IPS-NIHi11 (cell line): ENCODE measurements at regions not wholly inside any gene's neighbourhood (a gene's known extent, or its start where the extent isn't known, plus 50 kb on each side); places are given as distances from the start of the nearest gene placed in this dataset.
A peak's percentile ranks its signal among the peaks of the same experiment; 100 is the strongest.
"Not testable (repeated sequence)": the region's sequence is repeated elsewhere in the genome, so short reads cannot be mapped to it uniquely, and the experiment has no call there.

Experiments
- DNase-seq: peaks from one replicate; pipeline ENCODE4 v3.0.0; 2012; ENCODE audit warnings: mixed read lengths, low spot score

DNA sequence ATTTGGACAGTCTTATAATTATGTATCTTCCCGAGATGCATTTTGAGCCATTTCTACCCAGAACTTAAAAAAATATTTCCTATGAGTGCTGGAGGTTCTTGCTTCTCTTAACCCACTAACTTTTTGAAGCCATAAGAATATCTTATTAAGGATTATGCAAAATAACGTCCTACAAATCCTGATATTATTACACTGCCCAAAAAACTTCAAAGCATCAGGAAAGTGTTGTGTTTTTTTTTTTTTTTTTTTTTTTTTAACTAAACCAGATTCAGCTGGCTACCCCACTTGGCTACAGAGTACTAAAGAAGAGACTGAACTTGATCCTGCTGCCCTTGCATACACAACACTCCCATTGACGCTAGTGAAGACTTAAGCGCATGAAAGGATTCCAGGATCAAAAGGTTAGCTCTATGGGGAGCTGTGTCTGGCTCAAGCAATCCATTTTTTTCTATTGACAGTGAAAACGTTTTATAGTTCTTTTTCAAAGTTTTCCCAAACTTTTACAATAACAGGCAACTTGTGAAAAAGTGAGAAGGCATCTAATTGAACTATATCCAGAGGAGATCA, 141.4 kb downstream of the KCNRG start:
- peak; percentile 36 for DNase-seq

DNA sequence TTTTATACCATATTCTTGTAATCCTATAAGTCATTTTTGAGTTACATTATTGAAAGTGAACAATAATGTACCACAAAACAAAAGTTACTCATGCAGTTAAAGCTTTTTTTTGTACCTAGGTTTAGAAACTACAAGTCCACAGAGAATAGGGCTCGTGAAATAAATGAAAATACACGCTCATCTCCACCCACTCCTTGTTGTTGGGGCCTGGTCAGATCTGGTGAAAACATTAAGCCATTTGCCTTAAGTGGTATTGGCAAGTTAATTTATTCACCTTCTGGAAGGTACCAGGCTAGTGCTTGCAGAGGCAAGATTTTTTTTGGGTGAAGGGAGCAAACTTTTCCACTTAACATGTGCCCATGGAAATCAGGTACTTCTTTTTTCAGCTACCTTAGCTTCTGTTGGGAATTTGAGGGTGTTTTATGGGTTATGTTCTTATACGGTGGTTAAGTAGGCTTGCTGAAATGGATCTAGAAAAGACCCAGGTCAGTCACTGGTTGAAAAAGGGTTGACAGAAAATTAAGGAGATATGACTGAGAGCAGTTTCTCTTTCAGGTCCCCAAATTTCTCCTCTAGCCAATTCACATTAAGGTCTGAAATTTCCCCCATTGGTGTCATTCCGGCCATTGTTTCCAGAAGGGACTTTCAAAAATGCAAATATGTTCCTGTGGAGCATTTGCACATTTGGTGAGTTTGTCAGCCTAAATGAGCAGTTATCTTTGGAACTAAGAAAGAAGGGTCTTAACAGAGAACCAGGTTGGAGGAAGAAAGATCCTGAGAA, 143.3 kb downstream of the KCNRG start:
- no peak for DNase-seq

DNA sequence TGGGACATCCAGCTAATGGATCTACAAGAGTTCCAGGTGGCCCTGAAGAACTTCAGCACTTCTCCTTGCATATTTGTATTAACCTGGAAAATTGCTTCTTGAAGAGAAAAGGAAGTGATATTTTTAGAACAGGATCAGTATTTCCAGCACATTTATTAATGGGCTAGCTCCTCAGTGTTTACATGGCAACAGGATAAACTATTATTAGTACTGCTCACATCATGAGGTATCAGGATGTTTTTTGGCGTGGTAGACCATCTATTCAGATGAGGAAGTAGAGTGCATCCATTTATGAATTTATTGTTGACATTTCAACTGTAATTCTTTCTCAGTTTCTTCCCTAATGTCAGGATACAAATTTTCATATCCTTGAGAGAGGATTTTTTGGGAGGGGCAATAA, 144.4 kb downstream of the KCNRG start:
- no peak for DNase-seq

DNA sequence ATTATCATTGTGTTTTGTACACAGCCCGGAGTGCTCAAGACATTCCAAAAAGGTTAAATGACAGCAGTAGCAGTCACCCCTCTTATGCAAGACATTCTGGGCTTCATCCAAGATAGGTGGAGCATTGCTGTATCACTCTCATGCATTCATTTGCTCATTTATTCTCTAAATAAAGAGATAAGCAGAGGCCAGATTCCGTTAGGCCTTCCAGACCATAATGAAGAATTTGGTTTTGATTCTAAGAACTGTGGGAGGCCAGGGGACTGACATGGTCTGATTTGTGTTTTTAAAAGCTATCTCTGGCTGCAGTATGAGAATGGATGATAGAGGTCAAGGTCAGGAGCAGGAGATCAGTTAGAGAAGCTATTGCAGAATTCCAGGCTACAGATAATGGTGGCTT, 145.8 kb downstream of the KCNRG start:
- no peak for DNase-seq

DNA sequence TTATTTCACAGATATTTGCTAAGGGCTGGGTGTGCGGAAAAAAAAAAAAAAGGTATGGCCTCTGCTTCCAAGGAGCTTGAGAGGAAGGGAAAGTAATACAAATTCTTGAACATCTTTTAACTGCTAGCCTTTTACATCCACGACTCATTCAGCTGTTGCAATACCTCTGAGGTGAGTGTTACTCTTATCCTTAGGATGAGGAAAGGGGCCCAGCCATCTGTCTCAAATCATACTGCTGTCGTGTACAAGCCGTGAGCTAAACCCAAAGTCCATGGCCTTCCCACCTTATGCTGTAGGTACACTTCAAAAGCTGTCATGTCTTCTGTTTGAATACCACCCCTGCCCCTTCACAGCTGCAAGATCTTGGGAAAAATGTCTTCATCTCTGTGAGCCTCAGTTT, 146.8 kb downstream of the KCNRG start:
- no peak for DNase-seq

DNA sequence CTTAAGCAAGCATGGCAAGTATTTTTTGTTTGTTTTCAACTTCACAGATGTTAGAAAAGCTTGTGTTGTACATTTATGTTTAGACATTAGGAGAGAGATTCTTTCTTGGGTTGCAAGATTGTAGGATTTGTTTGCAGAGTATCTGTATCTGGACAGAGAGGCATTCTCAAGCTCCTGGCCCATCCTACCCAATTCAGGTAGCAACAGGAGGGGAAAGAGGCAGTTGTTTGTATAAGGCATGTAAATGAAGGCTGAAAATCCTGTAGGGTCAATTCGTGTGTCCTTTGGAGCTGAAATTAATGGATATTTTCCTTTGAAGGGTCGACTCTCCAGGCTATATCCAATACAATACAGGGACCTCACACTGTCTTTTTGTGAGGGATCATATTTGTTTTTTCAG, 147.3 kb downstream of the KCNRG start:
- DNase-seq, result no peak

DNA sequence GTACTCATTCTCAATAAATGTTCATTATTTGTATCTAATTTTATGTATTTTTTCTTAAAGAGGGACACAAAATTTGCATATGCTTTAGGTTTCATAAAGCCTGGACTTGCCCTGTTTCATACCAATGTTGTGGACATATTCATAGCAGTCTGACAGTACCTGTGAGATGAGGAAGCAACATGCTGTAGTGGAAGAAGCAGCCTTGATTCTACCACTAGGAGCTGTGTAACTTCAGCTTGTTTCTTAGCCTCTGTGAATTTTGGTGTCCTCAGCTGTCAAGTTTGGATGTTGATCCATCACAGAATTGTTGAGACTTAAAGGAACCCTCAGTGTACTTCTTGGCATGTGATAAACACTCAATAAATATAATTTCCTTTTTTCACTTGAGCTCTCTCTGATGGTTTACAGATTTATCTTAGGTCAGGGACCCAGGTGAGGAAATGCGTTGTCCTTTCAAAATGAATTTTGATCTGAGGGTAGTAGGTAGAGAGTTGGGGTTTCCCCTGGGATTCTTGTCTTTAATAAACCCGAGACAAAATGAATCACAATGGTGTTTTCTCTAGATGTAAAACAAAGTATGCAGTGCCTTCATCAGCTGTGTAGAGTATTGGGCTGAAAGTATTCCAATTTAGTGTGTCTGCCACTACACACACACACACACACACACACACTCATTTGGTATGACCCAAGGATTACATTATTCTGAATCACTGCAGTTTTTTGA, 152.1 kb downstream of the KCNRG start:
- DNase-seq, result no peak

DNA sequence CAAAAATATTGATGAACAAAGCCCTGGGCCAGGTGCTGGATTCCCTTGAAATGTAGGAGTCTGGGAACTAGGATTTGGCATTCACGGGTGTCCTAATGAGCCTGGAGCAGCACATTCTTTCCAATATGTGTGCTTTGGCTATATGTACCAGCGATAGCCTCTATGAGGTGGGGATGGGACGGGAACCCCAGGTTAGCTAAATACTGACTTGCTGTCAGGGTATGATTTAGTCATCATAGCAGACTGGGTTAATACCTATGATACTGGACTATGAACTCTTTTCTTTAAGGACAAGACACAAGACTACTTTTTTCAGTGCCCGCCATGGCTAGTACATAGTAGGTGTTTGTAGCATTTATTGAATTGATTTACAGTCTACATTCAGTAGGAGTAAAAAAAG, 152.7 kb downstream of the KCNRG start:
- DNase-seq, result no peak

DNA sequence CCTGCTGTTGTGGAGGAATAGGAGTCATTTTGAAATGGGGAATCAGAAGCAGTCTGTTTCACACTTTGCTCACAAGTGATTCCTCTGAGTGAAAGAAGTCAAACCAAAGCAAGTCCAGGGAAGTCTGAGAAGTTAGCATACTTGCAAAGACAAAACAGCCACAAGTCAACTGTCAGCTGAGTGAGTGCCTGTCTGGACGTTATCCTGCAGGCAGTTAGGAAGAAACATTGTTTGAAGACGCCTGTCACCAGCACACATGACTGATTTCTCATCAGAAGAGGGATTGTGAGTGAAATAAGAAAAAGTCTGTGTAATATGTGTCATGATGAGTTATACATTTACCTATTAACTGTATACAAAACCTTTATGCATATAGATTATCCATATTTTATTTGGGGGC, 153.5 kb downstream of the KCNRG start:
- DNase-seq, result no peak

DNA sequence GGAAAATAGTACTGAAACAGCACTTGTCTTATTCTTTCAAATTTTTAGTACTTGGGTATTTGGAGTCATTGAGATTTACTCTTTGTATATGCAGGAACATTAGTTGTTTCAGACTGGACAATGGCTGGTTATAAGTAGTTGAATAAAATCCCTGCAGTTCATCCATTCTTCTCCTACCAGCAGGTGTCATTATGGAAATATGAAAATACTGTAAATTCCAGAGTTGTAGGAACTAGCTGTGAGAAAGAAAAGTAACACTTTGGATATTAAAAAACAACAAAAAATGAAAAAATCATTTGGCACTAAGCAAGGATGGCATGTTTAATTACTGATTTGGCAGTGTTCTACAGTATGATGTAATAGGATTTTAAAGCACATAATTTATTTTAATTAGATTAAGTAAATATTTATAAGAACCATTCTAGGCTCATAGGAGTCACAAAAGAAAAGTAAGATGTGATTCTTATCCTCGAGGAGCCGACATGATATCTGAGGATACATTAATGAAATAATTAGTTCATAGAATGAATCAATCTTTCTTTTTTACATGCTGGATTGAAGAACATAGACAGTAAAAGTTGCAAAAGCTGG, 155.3 kb downstream of the KCNRG start:
- DNase-seq, result no peak

DNA sequence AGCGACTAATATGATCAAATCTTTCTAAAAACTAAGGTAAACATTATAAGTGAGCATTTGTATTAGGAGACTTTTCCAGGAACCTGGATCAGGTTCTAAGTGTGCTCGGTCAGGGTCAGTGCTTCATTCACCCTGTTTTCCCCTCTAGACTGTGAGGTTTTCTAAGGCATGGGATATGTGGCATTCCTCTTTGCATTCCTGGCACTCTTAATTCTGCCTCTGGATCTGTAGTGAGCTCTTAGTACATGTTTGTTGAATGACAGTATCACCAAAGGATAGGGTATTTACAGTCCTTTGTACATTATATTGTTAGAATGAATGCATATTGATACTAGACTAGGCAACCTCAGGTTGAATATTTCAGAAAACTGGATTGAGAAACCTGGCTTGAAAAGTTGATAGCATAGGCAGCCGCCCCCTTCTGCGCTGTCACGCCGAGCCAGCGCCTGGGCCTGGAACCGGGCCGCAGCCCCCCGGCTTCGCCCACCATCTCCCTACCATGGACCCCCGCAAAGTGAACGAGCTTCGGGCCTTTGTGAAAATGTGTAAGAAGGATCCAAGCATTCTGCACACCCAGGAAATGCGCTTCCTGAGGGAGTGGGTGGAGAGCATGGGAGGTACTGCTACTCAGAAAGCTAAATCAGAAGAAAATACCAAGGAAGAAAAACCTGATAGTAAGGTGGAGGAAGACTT, 156.5 kb downstream of the KCNRG start:
- no peak for DNase-seq

DNA sequence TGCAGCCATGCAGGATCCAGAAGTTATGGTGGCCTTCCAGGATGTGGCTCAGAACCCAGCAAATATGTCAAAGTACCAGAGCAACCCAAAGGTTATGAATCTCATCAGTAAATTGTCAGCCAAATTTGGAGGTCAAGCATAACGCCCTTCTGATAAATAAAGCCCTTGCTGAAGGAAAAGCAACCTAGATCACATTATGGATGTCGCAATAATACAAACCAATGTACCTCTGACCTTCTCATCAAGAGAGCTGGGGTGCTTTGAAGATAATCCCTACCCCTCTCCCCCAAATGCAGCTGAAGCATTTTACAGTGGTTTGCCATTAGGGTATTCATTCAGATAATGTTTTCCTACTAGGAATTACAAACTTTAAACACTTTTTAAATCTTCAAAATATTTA, 157.8 kb downstream of the KCNRG start:
- DNase-seq, result not testable (repeated sequence)

DNA sequence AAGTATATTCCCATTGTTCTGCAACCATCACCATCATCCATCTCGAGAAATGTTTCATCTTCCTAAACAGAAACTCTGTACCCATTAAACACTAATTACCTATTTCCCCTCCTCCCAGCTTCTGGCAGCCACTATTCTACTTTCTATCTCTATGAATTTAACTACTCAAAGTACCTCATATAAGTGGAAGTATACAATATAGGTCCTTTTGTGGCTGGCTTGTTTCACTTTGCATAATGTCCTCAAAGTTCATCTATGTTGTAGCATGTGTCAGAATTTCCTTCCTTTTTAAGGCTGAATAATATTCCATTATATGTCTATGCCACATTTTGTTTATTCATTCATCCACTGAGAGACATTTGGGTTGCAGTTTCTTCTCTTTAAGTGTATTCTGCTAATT, 159.4 kb downstream of the KCNRG start:
- DNase-seq, result no peak

DNA sequence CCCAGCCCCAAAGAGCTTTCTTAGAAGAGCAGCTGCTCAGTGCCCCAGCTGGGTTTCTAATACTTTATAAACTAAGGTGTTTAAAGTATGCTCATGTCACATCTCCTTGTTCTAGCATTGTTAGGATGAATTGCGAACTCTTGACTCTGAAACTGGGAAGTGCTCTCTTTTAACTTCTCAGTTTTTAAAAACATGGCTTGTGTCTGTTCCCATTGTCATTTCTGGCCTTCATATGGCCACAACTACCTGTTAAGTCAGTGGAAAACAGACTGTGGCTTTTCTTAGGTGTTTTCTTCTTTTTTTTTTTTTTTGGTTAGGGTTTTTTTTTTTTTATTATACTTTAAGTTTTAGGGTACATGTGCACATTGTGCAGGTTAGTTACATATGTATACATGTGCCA, 164.7 kb downstream of the KCNRG start:
- no peak for DNase-seq

DNA sequence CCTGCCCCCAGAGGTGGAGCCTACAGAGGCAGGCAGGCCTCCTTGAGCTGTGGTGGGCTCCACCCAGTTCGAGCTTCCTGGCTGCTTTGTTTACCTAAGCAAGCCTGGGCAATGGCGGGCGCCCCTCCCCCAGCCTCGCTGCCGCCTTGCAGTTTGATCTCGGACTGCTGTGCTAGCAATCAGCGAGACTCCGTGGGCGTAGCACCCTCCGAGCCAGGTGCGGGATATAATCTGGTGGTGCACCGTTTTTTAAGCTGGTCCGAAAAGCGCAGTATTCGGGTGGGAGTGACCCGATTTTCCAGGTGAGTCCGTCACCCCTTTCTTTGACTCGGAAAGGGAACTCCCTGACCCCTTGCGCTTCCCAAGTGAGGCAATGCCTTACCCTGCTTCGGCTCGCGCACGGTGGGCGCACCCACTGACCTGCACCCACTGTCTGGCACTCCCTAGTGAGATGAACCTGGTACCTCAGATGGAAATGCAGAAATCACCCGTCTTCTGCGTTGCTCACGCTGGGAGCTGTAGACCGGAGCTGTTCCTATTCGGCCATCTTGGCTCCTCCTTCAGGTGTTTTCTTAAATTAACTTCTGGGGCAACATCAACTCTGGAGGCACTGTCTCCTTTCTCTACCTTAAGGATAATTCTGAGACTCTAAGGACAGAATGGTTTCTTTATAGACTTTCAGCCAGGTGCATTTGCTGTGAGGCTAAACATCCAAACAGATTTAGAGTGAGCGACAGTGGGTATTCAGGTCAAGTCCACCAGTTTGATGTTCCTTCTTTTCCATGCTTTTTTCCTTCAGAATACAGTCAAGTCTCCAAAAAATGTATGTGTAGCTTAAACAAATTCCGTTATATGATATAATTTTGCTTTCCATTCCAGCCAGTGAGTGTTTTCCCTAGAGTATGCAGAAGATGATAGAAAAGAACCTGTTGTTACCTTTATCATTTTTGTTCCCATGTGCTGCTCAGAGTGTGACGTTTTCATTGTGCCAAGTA, 170.8 kb downstream of the KCNRG start:
- DNase-seq, result not testable (repeated sequence)

DNA sequence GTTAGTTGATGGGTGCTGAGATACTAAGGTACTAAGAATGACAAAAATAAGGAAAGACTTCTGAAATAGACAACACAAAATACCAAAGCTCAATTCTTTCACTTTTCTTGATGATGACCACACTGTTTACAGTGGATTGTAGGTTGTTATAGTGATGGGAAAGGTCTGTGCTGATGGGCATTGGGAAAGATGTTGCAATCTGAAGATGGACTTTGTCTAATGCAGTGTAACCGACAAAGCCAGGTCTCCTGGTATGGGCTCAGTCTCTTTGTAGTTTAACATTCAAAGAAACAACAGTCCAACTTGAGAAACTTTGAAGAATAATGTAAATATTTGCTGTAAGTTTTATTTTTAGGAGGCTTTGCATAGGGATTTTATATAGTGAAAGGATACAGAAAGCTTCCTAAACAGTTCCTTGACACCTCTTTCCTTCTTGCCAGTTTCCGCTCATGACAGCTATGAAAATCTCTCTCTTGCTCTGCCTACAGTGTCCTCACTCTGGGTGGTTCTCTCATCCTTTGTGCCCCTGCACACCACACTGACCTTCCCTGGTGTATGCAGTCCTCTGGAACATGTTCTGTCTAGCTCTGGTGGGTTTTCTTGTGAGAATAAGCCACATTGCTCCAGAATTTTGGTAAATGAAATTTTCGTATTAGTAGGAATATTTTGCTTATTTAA, 172.2 kb downstream of the KCNRG start:
- no peak for DNase-seq

DNA sequence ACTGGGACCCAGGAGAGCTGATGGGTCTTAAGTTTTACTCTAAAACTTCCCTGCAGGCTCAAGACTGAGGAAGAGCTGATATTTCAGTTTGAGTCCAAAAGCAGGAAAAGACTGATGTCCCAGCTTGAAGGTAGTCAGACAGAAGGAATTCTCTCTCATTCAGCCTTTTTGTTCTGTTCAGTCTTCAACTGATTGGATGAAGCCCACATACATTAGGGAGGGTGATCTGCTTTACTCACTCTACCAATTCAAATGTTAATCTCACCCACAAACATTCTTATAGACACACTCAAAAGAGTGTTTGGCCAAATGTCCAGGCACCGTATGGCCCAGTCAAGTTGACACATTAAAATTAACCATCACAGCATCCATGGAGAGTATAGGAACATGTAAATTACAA, 173.5 kb downstream of the KCNRG start:
- no peak for DNase-seq

DNA sequence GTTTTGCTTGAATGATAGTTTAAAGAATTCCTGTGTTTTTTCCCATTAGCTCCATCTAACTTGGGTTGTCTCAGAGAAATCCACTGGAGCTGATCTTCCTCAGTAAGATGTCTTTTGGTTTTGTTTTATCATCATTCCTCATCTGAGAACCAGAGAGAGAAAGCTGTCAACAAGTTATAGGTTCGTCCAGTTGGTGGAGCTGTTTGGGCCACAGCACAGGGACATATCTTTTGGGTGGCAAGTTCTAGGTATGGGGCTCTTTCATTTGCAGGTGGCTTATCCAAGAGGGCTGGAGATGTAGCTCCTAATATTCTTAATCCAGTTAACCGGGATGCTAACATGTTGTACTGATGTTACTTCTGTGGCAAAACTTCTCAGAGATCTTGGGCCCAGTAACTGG, 174.2 kb downstream of the KCNRG start:
- DNase-seq, result no peak

DNA sequence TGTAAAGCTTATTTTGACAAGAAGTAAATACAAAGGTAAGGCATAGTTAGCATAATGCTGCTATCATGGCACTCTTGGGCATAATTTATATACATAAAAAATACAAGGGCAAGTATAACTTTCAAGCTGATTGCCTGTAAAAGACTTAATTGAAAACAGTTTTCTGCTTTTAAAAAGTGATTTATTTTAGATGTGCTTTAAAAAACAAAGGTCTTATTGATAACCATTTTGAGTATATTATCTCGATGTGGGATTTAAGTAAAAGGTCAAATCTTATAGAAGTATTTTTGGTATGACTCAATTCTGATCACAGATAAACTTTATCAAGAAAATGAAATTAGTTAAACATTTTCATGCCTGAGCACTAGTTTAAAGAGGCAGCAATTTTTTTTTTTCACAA, 175.8 kb downstream of the KCNRG start:
- DNase-seq, result no peak

DNA sequence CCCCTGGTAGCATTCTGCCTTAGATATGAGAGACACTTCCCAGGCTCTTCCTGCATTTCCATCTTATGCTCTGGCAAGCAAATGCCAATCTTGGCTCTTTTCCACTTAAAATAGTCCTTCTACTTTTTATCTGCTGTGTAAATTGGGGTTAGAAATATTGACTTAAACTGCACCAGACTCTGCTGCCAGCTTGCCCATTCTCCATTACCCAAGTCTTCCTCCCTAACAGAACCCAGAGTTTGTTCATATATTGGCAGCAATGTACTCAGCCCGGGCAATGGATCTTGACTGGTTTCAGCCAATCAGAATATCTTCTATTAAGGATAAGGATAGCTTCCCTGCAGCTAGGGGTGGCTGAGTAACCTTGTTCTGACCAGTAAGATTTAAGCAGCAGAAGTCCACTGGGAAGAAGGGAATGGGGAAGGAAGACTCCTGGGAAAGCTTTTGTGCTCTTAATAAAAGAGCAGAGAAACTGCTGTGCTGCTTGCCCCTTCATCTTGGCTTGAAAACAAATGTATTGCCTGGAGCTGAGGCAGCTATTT, 177.1 kb downstream of the KCNRG start:
- DNase-seq, result no peak
